Lower leg skin (tissue), 4 donors: ENCODE measurements at regions not wholly inside any gene's neighbourhood (a gene's known extent, or its start where the extent isn't known, plus 50 kb on each side); places are given as distances from the start of the nearest gene placed in this dataset.

Experiments
- DNase-seq, 2 donors: peaks; one replicate each; pipeline ENCODE4 v3.0.0-alpha.2; 2019; ENCODE audit warnings: low spot score in 2 of 2
- H3K4me3 ChIP-seq: fragments of 200-600 bp; sonication (generic); 2 replicates; pipeline ENCODE4 v1.5.1; 2017; ENCODE audit warnings: mild to moderate bottlenecking, low read depth; ENCODE audit not compliant: poor library complexity, severe bottlenecking
- POLR2A ChIP-seq, 2 donors: fragments of 450-650 bp; IDR thresholded peaks; one replicate each; pipeline ENCODE4 v1.6.1; 2016 to 2017; ENCODE audit warnings: antibody characterized with exemption in 2 of 2, mild to moderate bottlenecking in 1 of 2, moderate library complexity in 1 of 2
- WGBS, 2 donors: methylation state at CpG; one replicate each; pipeline ENCODE4 v1.1.5; 2018; 5-methylcytosine and 5-hydroxymethylcytosine counted together
- intact Hi-C: fragments of 100-400 bp; cut with DNase I; formaldehyde crosslinking; loops from one replicate; pipeline ENCODE4 v1.15.0; 2023; ENCODE audit warnings: low total_unique reads
- TF ChIP-seq, protein P1 (sequence below), 3 donors: fragments of 450-650 bp; IDR thresholded peaks; one replicate each; pipeline ENCODE4 v1.5.1; 2016; ENCODE audit warnings: antibody characterized with exemption in 3 of 3, mild to moderate bottlenecking in 3 of 3, moderate library complexity in 2 of 3

DNA sequence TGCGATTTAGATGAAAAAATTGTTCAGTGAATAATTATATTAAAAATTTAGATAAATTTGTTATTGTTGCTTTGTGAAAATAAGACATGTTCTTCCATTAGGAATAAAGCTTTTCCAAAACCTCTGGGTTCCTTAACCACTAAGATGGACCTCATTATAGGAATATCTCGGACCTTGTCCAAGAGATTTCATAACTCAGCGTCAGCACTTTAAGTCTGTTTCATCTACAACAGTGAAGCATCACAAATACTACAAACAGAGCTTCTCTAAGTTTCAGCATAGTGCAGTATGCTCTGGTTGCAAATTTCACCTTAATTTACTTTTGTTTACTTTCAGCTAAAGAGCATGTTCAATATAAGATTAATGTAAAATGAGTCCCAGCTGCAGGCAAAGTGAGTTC lies 150.3 kb downstream of the UBE2E3 start:
- WGBS, 2 donors = 76 to 86% methylated on average over 3 of the region's 3 CpGs
- no peak for DNase-seq
- TF ChIP-seq, protein P1, sequence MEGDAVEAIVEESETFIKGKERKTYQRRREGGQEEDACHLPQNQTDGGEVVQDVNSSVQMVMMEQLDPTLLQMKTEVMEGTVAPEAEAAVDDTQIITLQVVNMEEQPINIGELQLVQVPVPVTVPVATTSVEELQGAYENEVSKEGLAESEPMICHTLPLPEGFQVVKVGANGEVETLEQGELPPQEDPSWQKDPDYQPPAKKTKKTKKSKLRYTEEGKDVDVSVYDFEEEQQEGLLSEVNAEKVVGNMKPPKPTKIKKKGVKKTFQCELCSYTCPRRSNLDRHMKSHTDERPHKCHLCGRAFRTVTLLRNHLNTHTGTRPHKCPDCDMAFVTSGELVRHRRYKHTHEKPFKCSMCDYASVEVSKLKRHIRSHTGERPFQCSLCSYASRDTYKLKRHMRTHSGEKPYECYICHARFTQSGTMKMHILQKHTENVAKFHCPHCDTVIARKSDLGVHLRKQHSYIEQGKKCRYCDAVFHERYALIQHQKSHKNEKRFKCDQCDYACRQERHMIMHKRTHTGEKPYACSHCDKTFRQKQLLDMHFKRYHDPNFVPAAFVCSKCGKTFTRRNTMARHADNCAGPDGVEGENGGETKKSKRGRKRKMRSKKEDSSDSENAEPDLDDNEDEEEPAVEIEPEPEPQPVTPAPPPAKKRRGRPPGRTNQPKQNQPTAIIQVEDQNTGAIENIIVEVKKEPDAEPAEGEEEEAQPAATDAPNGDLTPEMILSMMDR (IDR thresholded peaks at IDR 0.05) = no peak
- TF ChIP-seq POLR2A (IDR thresholded peaks at IDR 0.05) = no peak
- no peak overlapping the region for H3K4me3 ChIP-seq
- intact Hi-C loops = no loop called here

DNA sequence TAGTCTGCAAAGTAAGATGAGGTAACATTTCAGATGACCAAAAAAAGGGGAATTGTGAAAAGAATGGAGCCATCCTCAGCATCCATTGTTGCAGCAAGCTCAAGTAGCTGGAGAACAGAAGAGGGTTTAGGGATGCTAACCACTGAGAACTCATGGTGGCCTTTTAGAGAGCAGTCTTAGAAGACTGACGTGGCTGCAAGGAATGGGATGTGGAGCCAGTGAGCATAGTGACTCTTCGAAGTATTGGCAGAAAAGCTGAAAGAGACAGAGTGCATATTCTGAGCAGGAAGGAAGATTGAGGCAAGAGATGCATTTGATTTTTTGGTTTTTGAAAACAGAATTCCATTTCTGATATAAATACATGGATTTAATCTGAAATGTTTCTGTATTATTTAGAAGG lies 151.2 kb downstream of the UBE2E3 start:
- no peak for DNase-seq
- TF ChIP-seq POLR2A (IDR thresholded peaks at IDR 0.05) = no peak
- TF ChIP-seq, protein P1 (IDR thresholded peaks at IDR 0.05) = no peak
- WGBS, 2 donors = 66 to 70% methylated on average over 2 of the region's 2 CpGs
- intact Hi-C loops = no loop called here
- no peak overlapping the region for H3K4me3 ChIP-seq

DNA sequence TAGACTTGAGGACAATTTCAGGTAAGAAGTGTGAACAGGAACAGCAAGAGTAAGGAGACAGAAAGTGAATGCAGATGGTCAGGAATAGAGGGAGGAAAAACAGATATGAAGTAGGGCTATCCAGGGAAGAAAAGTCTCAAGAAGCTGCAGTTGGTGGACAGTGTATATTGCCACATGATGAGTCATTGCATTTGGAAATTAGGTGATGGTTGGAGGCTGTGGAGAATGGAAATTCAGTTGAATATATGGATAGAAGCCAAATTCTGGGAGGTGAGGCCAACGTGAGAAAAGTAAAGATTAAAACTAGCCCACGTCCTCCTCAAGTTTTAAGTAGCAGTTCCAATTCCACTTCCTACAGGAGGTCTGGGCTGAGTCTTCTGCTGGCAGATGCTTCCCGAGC lies 158.4 kb downstream of the UBE2E3 start:
- no peak overlapping the region for H3K4me3 ChIP-seq
- TF ChIP-seq POLR2A (IDR thresholded peaks at IDR 0.05) = no peak
- TF ChIP-seq, protein P1 (IDR thresholded peaks at IDR 0.05) = no peak
- no peak for DNase-seq
- intact Hi-C loops = no loop called here
- WGBS, 2 donors = 51 to 52% methylated on average over 3 of the region's 3 CpGs

DNA sequence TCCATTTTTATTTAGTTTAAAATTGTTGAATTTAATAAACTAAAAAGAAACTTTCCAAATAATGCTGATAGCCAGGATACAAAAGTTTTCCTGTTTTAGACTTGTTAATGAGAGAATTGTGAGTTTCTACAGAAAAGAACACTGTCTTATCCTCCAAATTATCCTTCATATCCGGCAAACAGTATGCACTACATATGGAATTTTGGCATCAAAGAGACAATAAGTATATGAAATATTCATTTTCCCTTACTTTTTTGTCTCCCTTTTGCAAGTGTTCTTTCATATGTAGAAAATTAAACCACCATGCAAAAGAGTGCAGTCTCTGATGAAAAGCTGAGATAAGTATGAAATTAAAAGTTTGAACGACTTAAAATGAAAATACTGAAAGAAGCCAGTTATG lies 159.4 kb downstream of the UBE2E3 start:
- 35 to 49% methylated on average over 2 of the region's 2 CpGs for WGBS, 2 donors
- intact Hi-C loops = no loop called here
- TF ChIP-seq, protein P1 (IDR thresholded peaks at IDR 0.05) = no peak
- TF ChIP-seq POLR2A (IDR thresholded peaks at IDR 0.05) = no peak
- H3K4me3 ChIP-seq = no peak overlapping the region
- DNase-seq = no peak

DNA sequence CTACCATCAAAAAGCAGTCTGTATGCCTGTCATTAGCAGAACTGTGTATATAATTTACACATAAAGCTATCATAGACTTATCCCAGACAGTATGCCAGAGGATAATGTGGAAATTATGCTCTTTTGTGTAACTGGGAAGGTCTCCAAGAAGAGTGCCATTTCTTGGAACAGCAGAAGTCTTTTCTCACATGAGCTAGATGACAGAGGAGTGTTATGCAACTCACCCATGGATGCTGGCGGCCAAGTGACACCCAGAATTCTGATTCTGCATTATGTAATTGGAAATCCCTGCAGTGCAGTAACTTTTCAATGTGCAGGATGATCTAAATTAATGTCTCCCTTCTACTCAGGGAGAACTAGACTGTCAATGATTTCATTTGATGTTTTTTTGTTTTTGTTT lies 160.0 kb downstream of the UBE2E3 start:
- DNase-seq = no peak
- TF ChIP-seq, protein P1 (IDR thresholded peaks at IDR 0.05) = no peak
- no peak for TF ChIP-seq POLR2A (IDR thresholded peaks at IDR 0.05)
- H3K4me3 ChIP-seq = no peak overlapping the region
- intact Hi-C loops = no loop called here
- 15 to 22% methylated on average over 1 of the region's 1 CpG for WGBS, 2 donors

DNA sequence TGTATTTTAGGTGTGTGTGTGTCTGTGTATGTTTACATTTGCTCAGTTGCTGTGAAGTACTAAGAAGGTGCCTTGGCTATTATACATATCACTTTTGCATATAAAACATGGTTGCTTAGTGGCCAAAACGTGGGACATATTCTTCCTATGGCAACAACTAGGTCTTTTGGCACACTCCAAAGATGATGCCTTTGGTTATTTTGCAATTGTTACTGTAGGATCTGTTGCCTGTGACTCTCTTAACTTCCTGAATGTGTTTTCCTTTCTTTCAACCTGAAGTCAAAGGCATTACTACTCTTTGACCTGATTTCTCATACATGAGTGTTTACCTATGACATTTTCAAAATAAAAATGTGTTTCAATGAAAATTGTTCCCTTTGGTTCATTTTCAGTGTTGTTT lies 160.5 kb downstream of the UBE2E3 start:
- WGBS, 2 donors = 32 to 50% methylated on average over 1 of the region's 1 CpG
- TF ChIP-seq POLR2A (IDR thresholded peaks at IDR 0.05) = no peak
- TF ChIP-seq, protein P1 (IDR thresholded peaks at IDR 0.05) = no peak
- no peak overlapping the region for H3K4me3 ChIP-seq
- intact Hi-C loops = no loop called here
- DNase-seq = no peak
